Glutamatergic neuron (in vitro differentiated cells): ENCODE measurements at regions not wholly inside any gene's neighbourhood (a gene's known extent, or its start where the extent isn't known, plus 50 kb on each side); places are given as distances from the start of the nearest gene placed in this dataset.

Source experiments
- DNase-seq: peaks from one replicate; pipeline ENCODE4 v3.0.0; 2022
- H3K27ac Mint-ChIP-seq: one replicate; pipeline ENCODE4 v1.8.0; 2020; ENCODE audit warnings: mild to moderate bottlenecking, mixed read lengths, inconsistent platforms; ENCODE audit not compliant: unreplicated experiment
- H3K27me3 Mint-ChIP-seq: one replicate; pipeline ENCODE4 v1.8.0; 2020; ENCODE audit warnings: mild to moderate bottlenecking, moderate library complexity, mixed read lengths, inconsistent platforms; ENCODE audit not compliant: unreplicated experiment
- H3K36me3 Mint-ChIP-seq: one replicate; pipeline ENCODE4 v1.8.0; 2020; ENCODE audit warnings: mild to moderate bottlenecking, mixed read lengths, inconsistent platforms; ENCODE audit not compliant: unreplicated experiment
- H3K4me1 Mint-ChIP-seq: one replicate; pipeline ENCODE4 v1.8.0; 2020; ENCODE audit warnings: mild to moderate bottlenecking, low read depth, mixed read lengths, inconsistent platforms; ENCODE audit not compliant: unreplicated experiment
- H3K4me3 Mint-ChIP-seq: one replicate; pipeline ENCODE4 v1.8.0; 2020; ENCODE audit warnings: mild to moderate bottlenecking, mixed read lengths, inconsistent platforms; ENCODE audit not compliant: unreplicated experiment
- H3K9me3 Mint-ChIP-seq: one replicate; pipeline ENCODE4 v1.8.0; 2020; ENCODE audit warnings: mild to moderate bottlenecking, moderate library complexity, mixed read lengths, inconsistent platforms; ENCODE audit not compliant: unreplicated experiment
- TF ChIP-seq, protein P1 (sequence below): fragments of 200-600 bp; sonication (generic); IDR thresholded peaks from one replicate; pipeline ENCODE4 v1.5.0; 2021; ENCODE audit not compliant: partially characterized antibody, unreplicated experiment

GRCh38 chr6:150539568-150539967 lies 60.1 kb upstream of the PLEKHG1 start:
- H3K27ac Mint-ChIP-seq = no peak overlapping the region
- no peak overlapping the region for H3K4me3 Mint-ChIP-seq
- no peaks in the 10 kb centered on the region for H3K27me3 Mint-ChIP-seq
- no peak for DNase-seq
- H3K9me3 Mint-ChIP-seq = peaks cover 2% of the 10 kb centered on the region
- H3K4me1 Mint-ChIP-seq = no peaks in the 10 kb centered on the region
- H3K36me3 Mint-ChIP-seq = no peaks in the 10 kb centered on the region
- TF ChIP-seq, protein P1, sequence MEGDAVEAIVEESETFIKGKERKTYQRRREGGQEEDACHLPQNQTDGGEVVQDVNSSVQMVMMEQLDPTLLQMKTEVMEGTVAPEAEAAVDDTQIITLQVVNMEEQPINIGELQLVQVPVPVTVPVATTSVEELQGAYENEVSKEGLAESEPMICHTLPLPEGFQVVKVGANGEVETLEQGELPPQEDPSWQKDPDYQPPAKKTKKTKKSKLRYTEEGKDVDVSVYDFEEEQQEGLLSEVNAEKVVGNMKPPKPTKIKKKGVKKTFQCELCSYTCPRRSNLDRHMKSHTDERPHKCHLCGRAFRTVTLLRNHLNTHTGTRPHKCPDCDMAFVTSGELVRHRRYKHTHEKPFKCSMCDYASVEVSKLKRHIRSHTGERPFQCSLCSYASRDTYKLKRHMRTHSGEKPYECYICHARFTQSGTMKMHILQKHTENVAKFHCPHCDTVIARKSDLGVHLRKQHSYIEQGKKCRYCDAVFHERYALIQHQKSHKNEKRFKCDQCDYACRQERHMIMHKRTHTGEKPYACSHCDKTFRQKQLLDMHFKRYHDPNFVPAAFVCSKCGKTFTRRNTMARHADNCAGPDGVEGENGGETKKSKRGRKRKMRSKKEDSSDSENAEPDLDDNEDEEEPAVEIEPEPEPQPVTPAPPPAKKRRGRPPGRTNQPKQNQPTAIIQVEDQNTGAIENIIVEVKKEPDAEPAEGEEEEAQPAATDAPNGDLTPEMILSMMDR = no peak

GRCh38 chr6:150541576-150541975 lies 58.1 kb upstream of the PLEKHG1 start:
- no peaks in the 10 kb centered on the region for H3K27me3 Mint-ChIP-seq
- H3K36me3 Mint-ChIP-seq = no peaks in the 10 kb centered on the region
- H3K4me1 Mint-ChIP-seq = peaks cover 5% of the 10 kb centered on the region
- H3K4me3 Mint-ChIP-seq = no peak overlapping the region
- peaks cover 2% of the 10 kb centered on the region for H3K9me3 Mint-ChIP-seq
- DNase-seq = no peak
- H3K27ac Mint-ChIP-seq = no peak overlapping the region
- TF ChIP-seq, protein P1 = no peak

GRCh38 chr6:150543178-150543577 lies 56.5 kb upstream of the PLEKHG1 start:
- no peak for DNase-seq
- Mint-ChIP-seq H3K4me3 (no peak overlapping the region), H3K36me3 (no peaks in the 10 kb centered on the region), H3K9me3 (peaks cover 2% of the 10 kb centered on the region), H3K27me3 (no peaks in the 10 kb centered on the region), H3K4me1 (peaks cover 16% of the 10 kb centered on the region), H3K27ac (no peak overlapping the region)
- TF ChIP-seq, protein P1 = no peak

GRCh38 chr6:150544793-150545192 lies 54.9 kb upstream of the PLEKHG1 start:
- Mint-ChIP-seq H3K27me3 (peaks cover 2% of the 10 kb centered on the region), H3K4me1 (peaks cover 19% of the 10 kb centered on the region), H3K36me3 (no peaks in the 10 kb centered on the region), H3K9me3 (no peaks in the 10 kb centered on the region), H3K4me3 (no peak overlapping the region), H3K27ac (no peak overlapping the region)
- TF ChIP-seq, protein P1 = no peak
- no peak for DNase-seq

GRCh38 chr6:150546457-150546856 lies 53.2 kb upstream of the PLEKHG1 start:
- no peak for DNase-seq
- no peaks in the 10 kb centered on the region for H3K36me3 Mint-ChIP-seq
- H3K9me3 Mint-ChIP-seq = no peaks in the 10 kb centered on the region
- TF ChIP-seq, protein P1 = no peak
- H3K27me3 Mint-ChIP-seq = peaks cover 2% of the 10 kb centered on the region
- no peak overlapping the region for H3K4me3 Mint-ChIP-seq
- peaks cover 19% of the 10 kb centered on the region for H3K4me1 Mint-ChIP-seq
- H3K27ac Mint-ChIP-seq = peak overlapping the region; percentile 23
